Loucy (cell line): ENCODE measurements at regions not wholly inside any gene's neighbourhood (a gene's known extent, or its start where the extent isn't known, plus 50 kb on each side); places are given as distances from the start of the nearest gene placed in this dataset.

Experiments used
- H2AFZ ChIP-seq: fragments of 200-600 bp; sonication (generic); 2 replicates; pipeline ENCODE4 v1.6.0; 2016; ENCODE audit warnings: antibody characterized with exemption, mild to moderate bottlenecking, low read length, moderate library complexity
- H3F3A ChIP-seq: fragments of 200-600 bp; 2 replicates; pipeline ENCODE4 v1.6.0; 2016; ENCODE audit warnings: antibody characterized with exemption, low read depth, mild to moderate bottlenecking
- H3K27me3 ChIP-seq: fragments of 200-600 bp; sonication (generic); 2 replicates; pipeline ENCODE4 v1.6.1; 2014; ENCODE audit warnings: low read length, mild to moderate bottlenecking; ENCODE audit not compliant: insufficient read depth, poor library complexity, severe bottlenecking
- H3K36me3 ChIP-seq: fragments of 200-600 bp; sonication (generic); 2 replicates; pipeline ENCODE4 v1.6.1; 2016; ENCODE audit warnings: low read length; ENCODE audit not compliant: insufficient read depth
- H3K4me1 ChIP-seq: fragments of 200-600 bp; sonication (generic); 2 replicates; pipeline ENCODE4 v1.5.1; 2014; ENCODE audit warnings: low read length, mild to moderate bottlenecking; ENCODE audit not compliant: insufficient read depth, poor library complexity, severe bottlenecking
- H3K4me2 ChIP-seq: fragments of 200-600 bp; sonication (generic); 2 replicates; pipeline ENCODE4 v1.6.0; 2014; ENCODE audit warnings: antibody characterized with exemption, low read length, low read depth, mild to moderate bottlenecking; ENCODE audit not compliant: poor library complexity, severe bottlenecking
- H3K4me3 ChIP-seq: fragments of 200-600 bp; sonication (generic); 2 replicates; pipeline ENCODE4 v1.5.1; 2014; ENCODE audit warnings: low read length, mild to moderate bottlenecking, mixed read lengths; ENCODE audit not compliant: poor library complexity, severe bottlenecking
- H3K79me2 ChIP-seq: fragments of 200-600 bp; sonication (generic); 2 replicates; pipeline ENCODE4 v1.6.1; 2014; ENCODE audit warnings: low read length; ENCODE audit not compliant: insufficient read depth
- H3K9ac ChIP-seq: fragments of 200-600 bp; sonication (generic); 2 replicates; pipeline ENCODE4 v1.6.0; 2014; ENCODE audit warnings: mild to moderate bottlenecking, low read depth, low read length, moderate library complexity; ENCODE audit not compliant: poor library complexity, severe bottlenecking
- H3K9me2 ChIP-seq: fragments of 200-600 bp; sonication (generic); replicated peaks from 2 replicates; pipeline ENCODE4 v1.6.1; 2016; ENCODE audit warnings: low read depth, low read length, mixed read lengths
- H3K9me3 ChIP-seq: fragments of 200-600 bp; sonication (generic); 2 replicates; pipeline ENCODE4 v1.6.1; 2014; ENCODE audit warnings: mild to moderate bottlenecking, antibody characterized with exemption, low read length, low read depth; ENCODE audit not compliant: insufficient read depth
- H4K20me1 ChIP-seq: fragments of 200-600 bp; sonication (generic); 2 replicates; pipeline ENCODE4 v1.6.0; 2014; ENCODE audit warnings: antibody characterized with exemption, low read length, mild to moderate bottlenecking; ENCODE audit not compliant: insufficient read depth, poor library complexity, severe bottlenecking
- EZH2phosphoT487 ChIP-seq: fragments of 200-600 bp; IDR thresholded peaks from 2 replicates; pipeline ENCODE4 v1.6.1; 2018; ENCODE audit warnings: antibody characterized with exemption, mild to moderate bottlenecking, moderate library complexity, borderline replicate concordance
- TF ChIP-seq, protein P1 (sequence below): fragments of 200-600 bp; sonication (generic); conservative IDR thresholded peaks from 2 replicates; pipeline ENCODE4 v1.5.1; 2014; ENCODE audit warnings: mild to moderate bottlenecking, antibody characterized with exemption, low read length

DNA sequence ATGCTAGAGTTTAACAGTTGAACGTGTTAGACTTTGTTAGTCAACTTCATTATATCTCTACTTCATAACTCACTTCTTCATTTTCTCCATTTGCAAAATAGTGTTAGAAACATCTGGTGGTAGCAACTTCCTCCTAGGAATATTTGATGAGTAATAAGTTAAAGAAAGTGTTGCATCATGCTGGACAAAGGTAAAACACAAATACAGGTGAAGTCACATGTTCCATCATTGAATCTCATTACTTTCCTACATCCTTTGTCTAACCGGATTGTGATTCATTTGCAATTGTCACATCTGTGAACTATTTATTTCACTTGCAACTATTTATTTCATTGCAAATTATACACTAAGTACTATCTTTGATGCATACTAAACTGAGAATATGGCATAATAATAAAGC, 186.5 kb downstream of the TUSC7 start:
- TF ChIP-seq EZH2phosphoT487 = no peak
- TF ChIP-seq, protein P1, sequence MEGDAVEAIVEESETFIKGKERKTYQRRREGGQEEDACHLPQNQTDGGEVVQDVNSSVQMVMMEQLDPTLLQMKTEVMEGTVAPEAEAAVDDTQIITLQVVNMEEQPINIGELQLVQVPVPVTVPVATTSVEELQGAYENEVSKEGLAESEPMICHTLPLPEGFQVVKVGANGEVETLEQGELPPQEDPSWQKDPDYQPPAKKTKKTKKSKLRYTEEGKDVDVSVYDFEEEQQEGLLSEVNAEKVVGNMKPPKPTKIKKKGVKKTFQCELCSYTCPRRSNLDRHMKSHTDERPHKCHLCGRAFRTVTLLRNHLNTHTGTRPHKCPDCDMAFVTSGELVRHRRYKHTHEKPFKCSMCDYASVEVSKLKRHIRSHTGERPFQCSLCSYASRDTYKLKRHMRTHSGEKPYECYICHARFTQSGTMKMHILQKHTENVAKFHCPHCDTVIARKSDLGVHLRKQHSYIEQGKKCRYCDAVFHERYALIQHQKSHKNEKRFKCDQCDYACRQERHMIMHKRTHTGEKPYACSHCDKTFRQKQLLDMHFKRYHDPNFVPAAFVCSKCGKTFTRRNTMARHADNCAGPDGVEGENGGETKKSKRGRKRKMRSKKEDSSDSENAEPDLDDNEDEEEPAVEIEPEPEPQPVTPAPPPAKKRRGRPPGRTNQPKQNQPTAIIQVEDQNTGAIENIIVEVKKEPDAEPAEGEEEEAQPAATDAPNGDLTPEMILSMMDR = no peak
- no peaks in the 10 kb centered on the region for H3K27me3 ChIP-seq
- no peaks in the 10 kb centered on the region for H3F3A ChIP-seq
- no peak overlapping the region for H3K9ac ChIP-seq
- no peak overlapping the region for H2AFZ ChIP-seq
- no peaks in the 10 kb centered on the region for H3K79me2 ChIP-seq
- H3K4me1 ChIP-seq = no peaks in the 10 kb centered on the region
- no peaks in the 10 kb centered on the region for H3K9me2 ChIP-seq
- no peaks in the 10 kb centered on the region for H4K20me1 ChIP-seq
- H3K36me3 ChIP-seq = no peaks in the 10 kb centered on the region
- H3K9me3 ChIP-seq = no peaks in the 10 kb centered on the region
- H3K4me3 ChIP-seq = no peak overlapping the region
- no peak overlapping the region for H3K4me2 ChIP-seq

DNA sequence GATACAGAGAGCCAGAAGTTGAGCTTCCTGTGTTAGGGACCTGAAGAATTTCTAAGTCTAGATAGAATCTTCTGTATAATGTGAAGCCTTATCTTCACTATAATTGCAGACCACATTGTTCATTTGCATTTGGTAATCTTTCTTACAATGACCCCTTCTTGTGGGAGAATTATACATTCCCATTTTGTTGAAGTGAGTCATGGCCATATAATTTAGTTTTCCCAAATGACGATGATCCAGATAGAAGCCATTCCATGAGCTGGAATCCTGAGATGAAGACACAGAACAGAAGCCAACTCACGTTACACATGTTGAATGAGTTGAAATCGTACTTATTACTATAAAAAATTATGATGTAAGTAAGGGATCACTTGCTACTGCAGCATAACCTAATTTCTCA, 187.8 kb downstream of the TUSC7 start:
- TF ChIP-seq, protein P1 = no peak
- no peak for TF ChIP-seq EZH2phosphoT487
- no peaks in the 10 kb centered on the region for H4K20me1 ChIP-seq
- H3K4me1 ChIP-seq = no peaks in the 10 kb centered on the region
- H3K79me2 ChIP-seq = no peaks in the 10 kb centered on the region
- no peak overlapping the region for H3K9ac ChIP-seq
- no peak overlapping the region for H2AFZ ChIP-seq
- H3K27me3 ChIP-seq = no peaks in the 10 kb centered on the region
- no peaks in the 10 kb centered on the region for H3K9me2 ChIP-seq
- no peaks in the 10 kb centered on the region for H3K36me3 ChIP-seq
- no peaks in the 10 kb centered on the region for H3K9me3 ChIP-seq
- H3K4me3 ChIP-seq = no peak overlapping the region
- H3F3A ChIP-seq = no peaks in the 10 kb centered on the region
- H3K4me2 ChIP-seq = no peak overlapping the region

DNA sequence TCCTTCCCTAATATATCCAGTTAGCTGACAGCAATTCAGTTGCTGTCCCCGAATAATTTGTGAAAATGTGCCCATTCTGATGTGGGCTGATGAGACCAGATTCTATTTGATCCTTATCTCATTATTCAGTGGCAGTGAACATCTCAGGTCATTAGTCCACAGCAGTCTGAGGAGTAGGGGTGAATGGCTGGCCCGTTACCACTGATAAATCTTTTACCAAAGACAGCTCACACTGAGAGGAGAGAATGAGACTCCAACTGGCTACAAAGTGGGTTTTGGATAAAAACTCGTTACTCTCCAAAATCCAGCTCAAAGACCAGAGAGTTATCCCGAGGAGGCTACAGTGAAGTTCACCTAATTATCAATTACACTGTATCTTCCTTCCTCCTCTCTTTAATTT, 189.7 kb downstream of the TUSC7 start:
- H3K79me2 ChIP-seq = no peaks in the 10 kb centered on the region
- no peaks in the 10 kb centered on the region for H3K9me2 ChIP-seq
- H3K27me3 ChIP-seq = no peaks in the 10 kb centered on the region
- no peaks in the 10 kb centered on the region for H3F3A ChIP-seq
- no peak overlapping the region for H3K4me2 ChIP-seq
- no peaks in the 10 kb centered on the region for H3K9me3 ChIP-seq
- no peaks in the 10 kb centered on the region for H3K4me1 ChIP-seq
- no peak overlapping the region for H3K4me3 ChIP-seq
- H3K9ac ChIP-seq = no peak overlapping the region
- no peak overlapping the region for H2AFZ ChIP-seq
- no peaks in the 10 kb centered on the region for H4K20me1 ChIP-seq
- no peaks in the 10 kb centered on the region for H3K36me3 ChIP-seq
- TF ChIP-seq, protein P1 = no peak
- TF ChIP-seq EZH2phosphoT487 = no peak
